ENCODE measurements at regions not wholly inside any gene's neighbourhood (a gene's known extent, or its start where the extent isn't known, plus 50 kb on each side); places are given as distances from the start of the nearest gene placed in this dataset.

DNA sequence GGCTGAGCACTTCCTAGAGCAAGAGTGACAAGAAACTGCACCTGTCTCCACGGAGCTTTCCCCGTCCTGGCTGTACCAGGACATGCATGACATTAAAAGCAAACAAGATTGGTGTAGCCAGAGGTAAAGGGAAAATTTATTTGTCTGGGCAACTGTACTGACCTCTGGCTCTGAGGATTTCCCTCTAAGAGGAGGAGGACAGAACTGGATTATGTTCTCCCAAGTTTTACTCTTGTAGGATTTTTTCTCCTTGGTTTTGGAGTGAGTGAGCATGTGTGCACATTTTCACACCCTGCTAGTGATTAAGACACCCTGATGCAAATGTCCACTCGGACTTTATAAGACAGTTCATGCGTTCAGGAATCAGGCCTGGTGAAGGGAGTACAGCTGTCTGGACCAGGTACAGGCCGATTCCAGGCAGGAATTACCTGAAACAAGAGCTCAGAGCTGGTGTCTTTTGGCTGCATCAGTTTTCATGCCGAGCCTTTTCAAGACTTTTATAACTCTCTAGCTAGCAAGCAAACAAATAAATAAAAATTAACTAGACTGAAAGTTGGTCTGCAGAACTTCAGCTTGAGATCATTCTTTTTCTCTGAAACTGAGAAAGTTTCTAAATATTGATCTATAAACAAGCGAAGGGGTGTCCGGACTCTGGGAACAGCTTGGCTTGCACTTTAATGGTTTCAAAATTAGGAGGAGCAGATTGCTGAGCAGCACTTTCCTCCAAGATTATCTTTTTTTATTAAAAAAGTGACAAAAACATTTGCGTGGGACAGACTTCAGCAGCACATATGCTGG is 51.3 kb upstream of the SPRY1 start:
- DNase-seq (ENCODE audit: low spot score in 2 of 2), result no peak
- no peak overlapping the region for H3K4me3 ChIP-seq (ENCODE audit: low read depth, poor library complexity, severe bottlenecking)
- 67 to 74% methylated on average over 9 of the region's 9 CpGs for WGBS, 2 donors
- TF ChIP-seq, protein P1, sequence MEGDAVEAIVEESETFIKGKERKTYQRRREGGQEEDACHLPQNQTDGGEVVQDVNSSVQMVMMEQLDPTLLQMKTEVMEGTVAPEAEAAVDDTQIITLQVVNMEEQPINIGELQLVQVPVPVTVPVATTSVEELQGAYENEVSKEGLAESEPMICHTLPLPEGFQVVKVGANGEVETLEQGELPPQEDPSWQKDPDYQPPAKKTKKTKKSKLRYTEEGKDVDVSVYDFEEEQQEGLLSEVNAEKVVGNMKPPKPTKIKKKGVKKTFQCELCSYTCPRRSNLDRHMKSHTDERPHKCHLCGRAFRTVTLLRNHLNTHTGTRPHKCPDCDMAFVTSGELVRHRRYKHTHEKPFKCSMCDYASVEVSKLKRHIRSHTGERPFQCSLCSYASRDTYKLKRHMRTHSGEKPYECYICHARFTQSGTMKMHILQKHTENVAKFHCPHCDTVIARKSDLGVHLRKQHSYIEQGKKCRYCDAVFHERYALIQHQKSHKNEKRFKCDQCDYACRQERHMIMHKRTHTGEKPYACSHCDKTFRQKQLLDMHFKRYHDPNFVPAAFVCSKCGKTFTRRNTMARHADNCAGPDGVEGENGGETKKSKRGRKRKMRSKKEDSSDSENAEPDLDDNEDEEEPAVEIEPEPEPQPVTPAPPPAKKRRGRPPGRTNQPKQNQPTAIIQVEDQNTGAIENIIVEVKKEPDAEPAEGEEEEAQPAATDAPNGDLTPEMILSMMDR (IDR thresholded peaks at IDR 0.05), result no peak
- intact Hi-C loops (cut with DNase I; ENCODE audit: low total_unique reads), result loop anchor here (10.0 kb wide), 1 partner anchor 241 kb away; no protein-coding TSS in a partner anchor

DNA sequence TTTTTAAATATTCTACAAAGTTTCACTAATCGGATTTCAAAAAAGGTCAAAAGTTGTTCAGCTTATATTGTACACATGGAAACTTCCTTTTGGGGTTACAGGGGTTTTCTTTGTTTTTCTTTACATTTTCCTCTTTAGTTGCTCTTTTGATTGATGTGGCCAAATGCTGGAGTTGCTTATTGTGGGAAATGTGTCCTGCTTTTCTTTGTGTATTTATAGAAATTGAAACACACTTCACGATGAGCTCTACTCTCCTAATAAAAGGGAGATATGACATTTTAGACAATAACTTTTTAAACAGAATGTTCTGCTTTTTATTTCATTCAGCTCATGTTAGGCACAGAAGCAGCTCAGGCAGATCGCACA is 50.7 kb upstream of the SPRY1 start:
- DNase-seq (ENCODE audit: low spot score in 2 of 2), result no peak
- intact Hi-C loops (cut with DNase I; ENCODE audit: low total_unique reads), result loop anchor here (10.0 kb wide), 1 partner anchor 241 kb away; no protein-coding TSS in a partner anchor
- 49 to 68% methylated on average over 3 of the region's 3 CpGs for WGBS, 2 donors
- TF ChIP-seq POLR2A (IDR thresholded peaks at IDR 0.05), result no peak
- TF ChIP-seq, protein P1 (IDR thresholded peaks at IDR 0.05), result no peak
- no peak overlapping the region for H3K4me3 ChIP-seq (ENCODE audit: low read depth, poor library complexity, severe bottlenecking)

DNA sequence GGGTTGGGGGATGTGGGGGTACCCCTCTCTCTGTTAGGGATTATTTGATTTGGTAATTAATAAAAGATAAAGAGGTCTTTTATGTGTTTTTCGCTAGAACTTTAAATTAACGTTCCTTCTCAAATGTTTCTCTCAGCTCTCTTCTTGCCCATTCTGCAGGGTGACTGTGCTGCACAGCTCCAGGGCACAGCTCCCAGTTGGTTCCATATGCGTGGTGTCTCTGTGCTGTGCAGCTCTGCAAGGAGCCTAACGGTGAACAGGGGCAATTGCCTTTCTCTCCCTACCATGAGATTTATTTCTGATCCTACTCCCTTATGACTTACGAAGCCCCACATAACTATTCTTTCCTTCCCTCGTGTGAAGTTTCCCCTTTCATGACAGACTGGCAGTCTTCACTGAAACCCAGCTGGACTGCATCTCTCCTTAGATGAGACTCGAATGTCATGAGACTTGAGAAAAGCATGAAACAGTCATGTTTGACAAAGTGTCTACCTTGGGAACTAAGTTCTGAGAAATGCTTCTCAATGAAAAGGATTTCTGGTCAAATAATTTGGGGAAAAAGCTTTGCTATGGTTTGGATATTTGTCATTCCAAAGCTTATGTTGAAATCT is 50.2 kb upstream of the SPRY1 start:
- WGBS, 2 donors, result 58 to 61% methylated on average over 7 of the region's 7 CpGs
- intact Hi-C loops (cut with DNase I; ENCODE audit: low total_unique reads), result loop anchor here (10.0 kb wide), 1 partner anchor 242 kb away; no protein-coding TSS in a partner anchor

More for the DNA sequence above, 50.2 kb upstream of the SPRY1 start:
- no peak for DNase-seq (ENCODE audit: low spot score in 2 of 2)
- no peak for TF ChIP-seq POLR2A (IDR thresholded peaks at IDR 0.05)
- H3K4me3 ChIP-seq (ENCODE audit: low read depth, poor library complexity, severe bottlenecking), result no peak overlapping the region
